Mammary epithelial cell (primary cell): ENCODE measurements at regions not wholly inside any gene's neighbourhood (a gene's known extent, or its start where the extent isn't known, plus 50 kb on each side); places are given as distances from the start of the nearest gene placed in this dataset.

Source experiments
- CTCF ChIP-seq, 2 donors: IDR thresholded peaks in 1 of 2; conservative IDR thresholded peaks in 1 of 2; 2 replicates each; pipeline ENCODE4 v1.5.1; 2011 to 2012; ENCODE audit warnings: inconsistent platforms in 2 of 2, low read length in 2 of 2, mild to moderate bottlenecking in 2 of 2, control low read depth in 1 of 2, low read depth in 1 of 2; ENCODE audit not compliant: insufficient read depth in 1 of 2; ENCODE audit errors: extremely low read depth in 1 of 2
- EZH2 ChIP-seq: IDR thresholded peaks from 2 replicates; pipeline ENCODE4 v1.6.1; 2012; ENCODE audit warnings: low read length, inconsistent platforms, borderline replicate concordance

GRCh38 chr2:222810044-222810443 is 50.8 kb upstream of the ACSL3 start:
- TF ChIP-seq CTCF (conservative IDR thresholded peaks at IDR 0.05 in 1 of 2, IDR thresholded peaks at IDR 0.05 in 1 of 2; ENCODE audit: extremely low read depth in 1 of 2, insufficient read depth in 1 of 2, low read depth in 1 of 2, low read length in 2 of 2) (no peak), EZH2 (no peak)
